HG02970 (cell line): ENCODE measurements at regions not wholly inside any gene's neighbourhood (a gene's known extent, or its start where the extent isn't known, plus 50 kb on each side); places are given as distances from the start of the nearest gene placed in this dataset.
"Not testable (repeated sequence)": the region's sequence is repeated elsewhere in the genome, so short reads cannot be mapped to it uniquely, and the experiment has no call there.

Source experiments
- ATAC-seq: cut with Tn5 transposase; IDR thresholded peaks from one replicate; pipeline ENCODE4 v1.9.1; 2021; ENCODE audit warnings: mild to moderate bottlenecking, moderate library complexity, moderate number of reproducible peaks; ENCODE audit not compliant: unreplicated experiment, low FRiP score

GRCh38 chr2:110394769-110395168 lies 77.8 kb downstream of the LIMS4 start:
- not testable (repeated sequence) for ATAC-seq

DNA sequence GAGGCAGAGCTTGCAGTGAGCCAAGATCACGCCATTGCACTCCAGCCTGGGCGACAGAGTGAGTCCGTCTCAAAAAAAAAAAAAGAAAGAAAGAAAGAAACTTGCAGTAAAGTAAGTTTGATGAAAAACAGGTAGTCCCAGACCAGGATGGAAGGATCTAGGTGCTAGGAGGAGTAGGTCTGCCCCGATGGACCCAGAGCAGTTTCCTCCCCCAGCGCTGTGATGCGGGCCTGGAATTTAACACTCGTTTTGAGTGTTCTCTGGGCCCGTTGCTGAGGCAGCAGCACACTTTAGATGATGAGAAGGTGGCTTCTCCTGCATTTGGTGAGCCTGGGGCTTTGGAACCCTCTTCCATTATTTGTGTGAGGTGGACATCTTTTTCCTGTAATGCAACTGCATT lies 80.2 kb downstream of the LIMS4 start:
- not testable (repeated sequence) for ATAC-seq

GRCh38 chr2:110391035-110391418 lies 81.6 kb downstream of the LIMS4 start:
- ATAC-seq = not testable (repeated sequence)

- not testable (repeated sequence) for ATAC-seq
These were observed 82.1 kb downstream of the LIMS4 start for GRCh38 chr2:110390351-110391034.

DNA sequence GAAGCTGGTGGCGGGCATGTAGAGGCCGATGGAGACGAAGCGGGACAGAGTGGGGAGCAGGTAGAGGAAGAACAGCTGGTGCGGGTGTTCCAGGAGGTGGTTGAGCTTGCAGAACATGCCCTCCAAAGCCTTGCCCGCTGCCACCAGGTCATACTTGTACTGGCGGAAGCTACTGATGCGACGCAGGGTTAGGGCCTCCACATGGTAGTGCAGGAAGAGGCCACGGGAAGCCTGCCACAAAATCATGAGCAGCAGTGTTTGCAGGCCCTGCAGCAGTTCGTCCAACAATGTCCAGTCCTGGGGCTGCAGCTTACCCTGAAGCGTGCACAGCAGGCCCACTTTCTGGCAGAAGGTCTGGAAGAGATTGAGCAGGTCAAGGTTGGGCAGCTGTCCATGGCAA lies 85.6 kb downstream of the LIMS4 start:
- ATAC-seq = not testable (repeated sequence)

DNA sequence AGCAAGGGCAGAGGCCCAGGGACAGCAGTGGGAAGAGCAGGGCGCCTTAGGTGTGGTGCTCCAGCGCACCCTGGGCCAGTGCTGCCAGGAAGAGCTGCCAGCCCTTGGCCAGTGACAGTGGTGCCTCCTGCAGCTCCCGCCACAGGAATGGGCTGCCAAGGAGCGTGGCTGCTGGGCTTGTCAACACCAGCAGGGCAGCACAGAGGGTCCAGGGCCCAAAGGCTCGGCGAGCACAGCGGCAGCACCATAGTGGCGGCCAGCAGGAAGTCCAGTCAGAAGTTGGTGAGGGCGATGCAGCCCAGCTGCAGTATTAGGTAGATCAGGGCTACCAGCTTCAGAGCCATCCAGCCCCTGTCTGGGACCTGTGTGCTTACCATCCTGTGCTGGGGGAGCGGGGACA lies 86.1 kb downstream of the LIMS4 start:
- ATAC-seq = not testable (repeated sequence)

- not testable (repeated sequence) for ATAC-seq
These were observed 87.9 kb downstream of the LIMS4 start for GRCh38 chr2:110384736-110385119.

- ATAC-seq = not testable (repeated sequence)
These were observed 88.4 kb downstream of the LIMS4 start for GRCh38 chr2:110384109-110384735.

DNA sequence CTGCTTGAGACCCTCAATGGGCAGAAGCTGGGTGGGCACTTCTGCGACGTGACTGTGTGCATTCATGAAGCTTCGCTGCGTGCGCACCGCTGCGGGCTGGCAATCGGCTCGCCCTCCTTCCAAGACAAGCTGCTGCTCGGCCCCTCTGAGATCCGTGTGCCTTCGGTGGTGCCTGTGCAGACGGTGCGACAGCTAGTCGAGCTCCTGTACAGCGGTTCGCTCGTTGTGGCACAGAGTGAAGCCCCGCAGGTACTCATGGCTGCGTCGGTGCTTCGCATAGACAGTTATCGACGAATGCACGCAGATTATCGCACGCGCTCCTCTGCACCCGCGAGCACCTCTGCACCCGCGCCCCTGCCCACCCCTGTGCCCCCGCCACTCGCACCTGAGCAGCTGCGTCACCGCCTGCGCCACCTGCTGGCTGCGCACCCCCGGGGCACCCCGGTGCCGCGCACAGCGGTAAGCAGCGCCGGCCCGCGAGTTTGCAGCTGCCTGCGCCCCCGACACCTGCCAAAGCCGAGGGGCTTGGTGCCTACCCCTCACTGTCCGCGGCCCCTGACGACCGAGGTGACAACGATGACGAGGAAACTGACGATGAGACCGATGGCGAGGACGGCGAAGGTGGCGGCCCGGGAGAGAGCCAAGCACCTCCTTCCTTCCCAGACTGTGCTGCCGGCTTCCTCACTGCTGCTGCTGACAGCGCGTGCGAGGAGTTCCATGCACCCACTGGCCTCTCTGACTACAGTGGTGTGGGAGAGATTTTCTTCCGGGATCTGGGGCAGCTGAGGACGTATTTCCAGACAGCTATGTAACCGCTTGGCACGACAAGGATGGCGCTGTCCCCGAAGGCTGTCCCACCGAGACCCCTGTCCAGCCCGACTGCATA lies 89.2 kb downstream of the LIMS4 start:
- ATAC-seq = not testable (repeated sequence)

DNA sequence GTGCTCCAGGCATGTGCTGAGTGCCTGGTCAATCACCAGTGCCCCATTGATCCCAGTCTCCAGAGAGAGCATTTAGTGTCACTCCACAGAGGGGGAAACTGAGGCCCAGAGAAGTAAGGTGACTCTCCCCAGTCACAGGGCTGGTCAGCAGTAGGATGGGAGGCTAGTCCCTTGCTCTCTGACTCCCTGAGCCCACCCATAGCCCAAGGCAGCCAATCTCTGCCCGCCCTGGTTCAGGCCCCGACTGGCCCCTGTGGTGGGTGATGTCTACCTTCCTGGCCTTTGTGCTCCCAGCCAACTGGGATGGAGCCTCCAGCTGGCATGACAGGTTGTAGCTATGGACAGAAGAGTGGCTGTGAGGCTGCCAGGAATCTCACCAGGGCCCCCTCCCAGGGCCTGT lies 99.1 kb downstream of the LIMS4 start:
- not testable (repeated sequence) for ATAC-seq

DNA sequence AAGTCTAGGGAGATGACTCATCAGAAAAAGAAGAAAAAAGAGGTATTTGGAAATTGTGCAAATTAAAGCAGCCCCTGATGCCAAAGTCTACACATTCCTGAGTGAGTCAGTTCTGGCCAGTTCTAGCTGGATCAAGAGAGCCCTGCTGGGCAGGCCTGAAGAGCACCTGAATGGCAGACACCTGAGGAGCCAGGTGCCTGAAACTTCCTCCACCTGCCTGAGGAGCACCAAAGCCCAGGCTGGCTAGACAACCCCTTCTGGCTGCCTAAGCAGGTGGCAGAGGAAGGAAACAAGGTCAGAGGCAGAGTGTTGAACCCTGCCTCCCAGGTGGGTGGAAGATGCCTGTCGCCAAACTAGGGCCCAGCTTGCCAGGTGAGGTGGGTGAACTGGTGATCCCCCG lies 101.0 kb downstream of the LIMS4 start:
- ATAC-seq = not testable (repeated sequence)

DNA sequence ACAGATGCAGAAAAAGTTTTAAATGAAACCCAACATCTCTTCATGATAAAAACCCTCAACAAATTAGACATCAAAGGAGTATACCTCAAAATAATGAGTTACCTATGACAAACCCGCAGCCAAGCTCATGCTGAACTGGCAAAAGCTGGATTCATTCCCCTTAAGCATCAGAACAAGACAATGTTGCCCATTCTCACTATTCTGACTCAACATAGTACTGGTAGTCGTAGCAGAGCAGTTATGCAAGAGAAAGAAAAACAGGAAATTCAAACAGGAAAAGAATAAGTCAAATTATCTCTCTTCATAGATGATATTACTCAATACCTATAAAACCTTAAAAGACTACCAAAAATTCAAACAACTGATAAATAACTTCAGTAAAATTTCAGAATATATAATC lies 115.0 kb downstream of the LIMS4 start:
- ATAC-seq = not testable (repeated sequence)

GRCh38 chr2:110354294-110355018 lies 118.2 kb downstream of the LIMS4 start:
- ATAC-seq = not testable (repeated sequence)

- not testable (repeated sequence) for ATAC-seq
These were observed 121.9 kb downstream of the LIMS4 start for GRCh38 chr2:110350718-110351117.

- ATAC-seq = not testable (repeated sequence)
These were observed 123.7 kb downstream of the LIMS4 start for GRCh38 chr2:110348902-110349301.

DNA sequence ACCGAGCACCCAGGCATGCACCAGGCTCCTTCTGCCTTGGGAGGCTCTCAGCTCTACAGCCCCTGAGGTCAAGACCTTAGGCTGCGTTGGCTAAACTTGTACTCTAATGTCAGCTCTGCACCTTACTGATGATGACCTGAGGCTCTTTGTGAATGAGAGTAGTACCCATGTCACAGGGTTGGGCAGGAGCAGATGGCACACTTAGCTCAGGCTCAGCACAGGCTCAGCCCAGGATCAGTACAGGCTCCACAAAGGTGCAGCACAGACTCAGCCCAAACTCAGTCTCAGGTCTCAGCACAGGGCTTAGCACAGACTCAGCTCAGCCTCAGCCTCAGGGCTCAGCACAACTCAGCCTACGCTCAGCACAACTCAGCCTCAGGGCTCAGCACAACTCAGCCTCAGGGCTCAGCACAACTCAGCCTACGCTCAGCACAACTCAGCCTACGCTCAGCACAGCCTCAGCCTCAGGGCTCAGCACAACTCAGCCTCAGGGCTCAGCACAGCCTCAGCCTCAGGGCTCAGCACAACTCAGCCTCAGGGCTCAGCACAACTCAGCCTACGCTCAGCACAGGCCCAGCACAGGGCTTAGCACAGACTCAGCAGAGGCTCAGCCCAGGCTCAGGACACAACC lies 128.1 kb downstream of the LIMS4 start:
- not testable (repeated sequence) for ATAC-seq

- ATAC-seq = not testable (repeated sequence)
These were observed 129.7 kb upstream of the MTLN start for GRCh38 chr2:110342077-110342476.

DNA sequence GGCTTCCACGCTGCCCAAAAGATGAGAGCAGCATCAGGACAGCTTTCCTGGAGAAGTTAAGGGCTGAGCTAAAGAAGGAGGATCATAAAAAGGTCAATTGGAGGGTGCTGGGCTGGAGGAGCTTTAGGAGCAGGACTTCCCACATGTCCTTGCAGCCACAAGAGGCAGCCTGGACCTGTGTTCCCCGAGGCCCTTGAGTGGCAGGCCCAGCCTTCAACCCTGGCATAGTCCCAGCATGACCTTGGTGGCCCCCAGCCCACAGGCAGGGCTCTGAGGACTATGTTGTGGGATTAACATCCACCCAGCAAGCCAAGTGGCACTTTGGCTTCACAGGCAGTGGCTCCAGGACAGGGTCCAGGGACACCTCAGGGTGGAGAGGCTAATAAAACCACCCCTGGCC lies 126.8 kb upstream of the MTLN start:
- ATAC-seq = not testable (repeated sequence)

- ATAC-seq = not testable (repeated sequence)
These were observed 126.1 kb upstream of the MTLN start for GRCh38 chr2:110338277-110339003.
